ENCODE measurements at regions not wholly inside any gene's neighbourhood (a gene's known extent, or its start where the extent isn't known, plus 50 kb on each side); places are given as distances from the start of the nearest gene placed in this dataset.
"Not testable (repeated sequence)": the region's sequence is repeated elsewhere in the genome, so short reads cannot be mapped to it uniquely, and the experiment has no call there.

DNA sequence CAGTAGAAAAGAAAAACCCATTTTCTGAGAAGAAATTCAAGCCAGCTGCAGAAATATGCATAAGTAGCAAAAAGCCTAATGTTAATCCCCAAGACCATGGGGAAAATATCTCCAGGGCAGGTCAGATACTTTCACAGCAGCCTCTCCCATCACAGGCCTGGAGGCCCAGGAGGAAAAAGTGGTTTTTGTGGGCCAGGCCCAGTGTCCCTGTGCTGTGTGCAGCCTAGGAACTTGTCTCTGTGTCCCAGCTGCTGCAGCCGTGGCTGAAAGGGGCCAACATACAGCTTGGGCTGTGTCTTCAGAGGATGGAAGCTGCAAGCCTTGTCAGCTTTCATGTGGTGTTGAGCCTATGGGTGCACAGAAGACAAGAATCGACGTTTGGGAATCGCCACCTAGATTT, 581.0 kb downstream of the C4orf33 start:
- no peak for DNase-seq (ENCODE audit: low read depth in 2 of 2)

- no peak for DNase-seq (ENCODE audit: low read depth in 2 of 2)
Measured at GRCh38 chr4:129682586-129682985, 586.6 kb downstream of the C4orf33 start.

- DNase-seq (ENCODE audit: low read depth in 2 of 2): no peak
Measured at GRCh38 chr4:129707949-129708348, 612.0 kb downstream of the C4orf33 start.

DNA sequence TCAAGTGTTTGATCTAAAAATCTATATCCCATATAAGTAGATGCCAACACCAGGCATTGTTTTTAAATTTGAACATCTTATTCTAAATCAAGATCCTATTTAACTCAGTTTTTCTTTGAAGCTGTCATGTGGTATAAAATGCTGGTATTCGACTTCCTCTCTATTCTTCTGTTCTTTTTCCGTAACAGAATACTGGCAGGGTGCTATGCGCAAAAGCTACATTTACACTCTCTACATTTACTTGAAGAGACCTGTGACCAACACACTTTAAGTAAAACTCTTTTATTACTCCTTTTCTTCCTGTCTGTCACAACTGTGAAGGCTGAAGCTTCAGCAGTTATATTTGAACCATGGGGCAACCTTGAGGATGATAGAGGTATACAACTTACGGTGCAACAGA, 612.8 kb downstream of the C4orf33 start:
- DNase-seq (ENCODE audit: low read depth in 2 of 2): no peak

GRCh38 chr4:129738175-129738574, 642.2 kb downstream of the C4orf33 start:
- no peak for DNase-seq (ENCODE audit: low read depth in 2 of 2)

DNA sequence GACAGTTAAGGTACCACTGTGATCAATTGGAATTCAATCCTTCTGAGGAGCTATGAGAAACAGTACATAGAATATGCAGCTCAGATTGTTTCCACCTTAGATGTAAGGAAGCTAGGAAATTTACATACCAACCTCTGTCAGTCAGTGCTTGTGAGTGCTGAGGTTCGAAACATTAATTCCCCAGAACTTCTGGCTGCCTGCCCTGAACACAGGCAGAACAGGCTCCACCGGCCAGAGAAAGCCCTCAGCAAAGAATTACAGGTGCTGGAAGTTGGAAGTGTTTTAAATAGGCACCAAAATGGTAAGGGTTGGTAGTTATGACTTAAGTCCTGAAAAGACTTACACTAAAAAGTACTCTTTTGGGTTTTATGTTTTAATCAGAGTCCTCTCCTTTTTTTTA, 651.8 kb downstream of the C4orf33 start:
- no peak for DNase-seq (ENCODE audit: low read depth in 2 of 2)

DNA sequence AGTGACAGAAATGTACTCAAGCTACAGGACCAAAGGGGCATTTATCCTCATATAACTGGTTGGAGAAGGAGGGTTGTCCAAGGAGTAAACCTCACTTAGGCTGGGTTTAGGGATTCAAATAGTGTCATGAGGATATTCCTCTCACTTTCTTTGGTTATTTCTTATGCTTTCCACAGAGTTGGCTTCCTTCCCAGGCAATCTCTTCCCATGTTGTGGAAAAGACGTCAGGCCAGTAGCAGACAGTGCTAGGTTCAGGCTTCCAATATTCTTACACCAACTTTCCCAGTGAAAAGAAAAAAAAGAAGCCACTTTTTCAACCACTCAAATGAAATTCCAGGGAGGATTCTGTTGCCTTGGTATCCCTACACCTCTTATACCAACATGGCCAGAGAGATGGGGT, 653.0 kb downstream of the C4orf33 start:
- no peak for DNase-seq (ENCODE audit: low read depth in 2 of 2)

GRCh38 chr4:129751646-129752045, 655.7 kb downstream of the C4orf33 start:
- DNase-seq (ENCODE audit: low read depth in 2 of 2): no peak

GRCh38 chr4:129783596-129783995, 687.6 kb downstream of the C4orf33 start:
- no peak for DNase-seq (ENCODE audit: low read depth in 2 of 2)

- DNase-seq (ENCODE audit: low read depth in 2 of 2): no peak
Measured at GRCh38 chr4:129788486-129788885, 692.5 kb downstream of the C4orf33 start.

- DNase-seq (ENCODE audit: low read depth in 2 of 2): no peak
Measured at GRCh38 chr4:129804461-129804981, 708.6 kb downstream of the C4orf33 start.

- DNase-seq (ENCODE audit: low read depth in 2 of 2): no peak
Measured at GRCh38 chr4:129806986-129807385, 711.0 kb downstream of the C4orf33 start.

DNA sequence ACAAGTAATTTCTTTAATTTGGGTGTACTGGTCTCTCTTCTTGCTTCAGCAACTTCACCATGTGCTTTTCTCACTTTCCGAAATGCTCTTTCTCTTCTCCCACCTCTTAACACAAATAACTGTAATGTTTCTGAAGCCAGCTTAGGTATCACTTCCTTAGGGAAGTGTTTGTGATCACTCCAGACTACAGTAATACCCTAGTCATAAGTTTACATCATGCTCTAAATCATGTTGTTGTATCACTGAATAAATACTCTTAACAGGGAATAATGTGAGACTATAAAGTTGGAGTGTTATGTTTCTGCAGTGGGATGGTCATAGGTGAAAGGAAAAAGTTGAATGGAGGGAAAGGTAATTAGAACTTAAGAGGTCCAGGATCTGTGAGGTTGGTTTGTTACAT, 712.3 kb downstream of the C4orf33 start:
- DNase-seq (ENCODE audit: low read depth in 2 of 2): no peak

DNA sequence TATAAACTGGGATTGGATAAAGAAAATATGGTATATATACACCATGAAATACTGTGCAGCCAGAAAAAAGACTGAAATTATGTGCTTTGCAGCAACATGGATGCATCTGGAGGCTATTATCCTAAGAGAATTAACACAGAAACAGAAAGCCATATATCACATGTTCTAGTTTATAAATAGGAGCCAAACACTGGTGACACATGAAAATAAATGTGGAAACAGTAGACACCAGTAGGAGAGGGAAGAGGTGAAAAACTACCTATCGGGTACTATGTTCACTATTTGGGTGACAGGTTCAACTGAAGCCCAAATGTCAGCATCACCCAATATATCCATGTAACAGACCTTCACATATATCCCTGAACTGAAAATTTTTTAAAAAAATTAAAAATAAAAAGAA, 725.1 kb downstream of the C4orf33 start:
- DNase-seq (ENCODE audit: low read depth in 2 of 2): no peak

DNA sequence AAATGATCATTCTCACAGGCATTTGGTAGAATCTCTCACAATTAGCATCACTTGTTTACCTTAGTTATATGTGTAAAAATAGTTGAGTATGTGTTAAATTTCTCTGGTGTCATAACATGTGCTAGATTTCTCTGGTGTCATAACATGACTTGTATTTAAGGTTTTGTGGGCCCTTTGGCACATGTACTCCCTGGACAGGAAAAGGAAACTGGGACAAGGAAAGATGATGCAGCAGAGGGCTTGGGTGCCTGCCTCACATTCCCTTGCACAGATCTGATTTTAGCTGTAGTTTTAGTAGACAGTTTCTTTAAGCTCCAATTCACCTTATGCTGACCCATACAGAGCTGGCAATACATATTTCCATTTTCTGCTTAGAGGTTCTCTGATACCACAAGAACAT, 726.0 kb downstream of the C4orf33 start:
- DNase-seq (ENCODE audit: low read depth in 2 of 2): no peak

DNA sequence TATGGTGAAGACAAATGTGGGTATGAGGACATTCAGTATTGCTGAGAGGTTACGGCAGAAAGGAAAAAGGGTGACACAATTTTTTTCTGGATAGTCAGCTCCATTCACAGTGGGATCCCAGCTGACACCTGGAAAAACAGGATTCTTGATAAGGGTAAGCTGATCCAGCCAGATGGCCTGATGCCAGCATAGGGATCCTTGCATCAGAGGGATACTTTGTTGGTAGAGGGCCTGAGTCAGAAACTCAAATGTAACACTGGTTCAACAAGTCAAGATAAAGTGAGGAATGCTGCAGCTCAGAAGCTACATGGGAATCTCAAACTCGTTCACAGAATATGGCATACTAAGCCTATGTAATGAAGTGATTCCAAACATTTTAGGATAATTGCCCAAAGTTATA, 726.7 kb downstream of the C4orf33 start:
- no peak for DNase-seq (ENCODE audit: low read depth in 2 of 2)

DNA sequence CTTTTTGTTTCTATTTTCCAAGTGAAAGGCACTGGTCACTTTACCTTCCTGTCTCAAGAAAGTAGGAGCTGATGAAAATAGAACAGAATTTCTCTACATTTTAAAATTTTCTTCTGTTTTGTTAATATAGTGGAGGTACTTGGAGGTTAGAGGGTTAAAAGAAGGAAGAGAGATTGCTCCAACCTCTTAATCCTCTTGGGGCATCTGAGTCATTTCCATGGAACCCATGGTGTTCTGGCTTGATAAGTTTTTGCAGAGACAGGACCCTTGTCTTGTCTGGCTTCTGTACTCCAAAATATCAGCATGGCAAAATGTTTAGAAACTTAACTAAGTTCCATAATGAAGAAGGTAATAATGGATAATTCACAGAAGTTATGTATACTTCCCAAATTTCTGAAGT, 727.2 kb downstream of the C4orf33 start:
- no peak for DNase-seq (ENCODE audit: low read depth in 2 of 2)

DNA sequence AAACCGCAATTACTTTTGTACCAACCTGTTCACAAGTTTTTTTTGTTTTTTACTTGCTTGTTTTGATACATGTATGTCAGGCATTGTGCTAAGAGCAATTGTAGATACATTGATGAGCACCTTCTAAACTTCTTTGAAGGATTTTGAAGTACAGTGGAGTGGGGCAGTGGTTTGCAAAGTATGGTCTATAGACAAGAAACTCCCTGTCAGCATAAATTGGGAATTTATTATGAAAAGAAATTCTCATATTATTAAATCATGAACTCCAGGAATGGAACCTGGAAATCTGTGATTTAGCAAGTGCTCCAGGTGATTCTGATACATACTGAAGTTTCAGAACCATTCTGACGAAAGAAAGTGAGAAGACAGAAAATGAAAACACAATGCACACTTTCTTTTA, 733.4 kb downstream of the C4orf33 start:
- DNase-seq (ENCODE audit: low read depth in 2 of 2): no peak

DNA sequence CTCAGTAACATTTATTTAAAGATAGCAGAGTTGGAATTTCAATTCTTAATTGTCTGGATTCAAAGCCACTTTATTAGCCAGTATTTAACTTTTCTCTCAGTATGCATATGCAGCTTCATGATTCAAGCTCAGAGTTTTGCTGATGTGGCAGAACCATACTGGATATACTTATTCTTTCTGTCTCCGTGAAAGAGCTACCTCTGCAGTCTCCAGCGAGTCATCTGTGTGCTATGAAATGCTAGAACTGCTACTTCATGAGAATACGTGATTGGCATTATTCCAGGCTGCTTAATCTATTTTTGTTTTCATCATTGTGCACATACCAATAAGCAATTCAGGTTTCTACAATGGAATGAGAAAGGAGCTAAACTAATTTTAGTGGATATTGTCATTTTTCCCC, 743.7 kb downstream of the C4orf33 start:
- DNase-seq (ENCODE audit: low read depth in 2 of 2): no peak

DNA sequence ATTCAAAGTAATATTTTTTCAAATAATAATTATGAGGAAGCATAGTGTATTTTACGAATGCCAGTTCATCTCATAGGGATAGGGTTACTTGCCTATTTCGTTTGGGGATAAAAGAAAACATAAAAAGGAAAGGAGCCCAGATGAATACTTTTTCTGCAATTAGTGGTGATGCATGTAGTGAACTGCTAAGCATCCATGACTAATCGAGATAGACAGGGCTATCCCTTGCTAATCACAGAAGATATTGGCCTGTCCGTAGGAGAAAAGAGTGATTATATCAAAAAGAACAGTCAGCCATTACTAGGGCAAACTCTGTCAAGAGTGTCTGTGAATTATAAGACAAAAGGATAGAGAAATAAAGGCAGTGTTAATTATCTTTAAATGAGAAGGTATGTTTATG, 746.1 kb downstream of the C4orf33 start:
- DNase-seq (ENCODE audit: low read depth in 2 of 2): no peak

DNA sequence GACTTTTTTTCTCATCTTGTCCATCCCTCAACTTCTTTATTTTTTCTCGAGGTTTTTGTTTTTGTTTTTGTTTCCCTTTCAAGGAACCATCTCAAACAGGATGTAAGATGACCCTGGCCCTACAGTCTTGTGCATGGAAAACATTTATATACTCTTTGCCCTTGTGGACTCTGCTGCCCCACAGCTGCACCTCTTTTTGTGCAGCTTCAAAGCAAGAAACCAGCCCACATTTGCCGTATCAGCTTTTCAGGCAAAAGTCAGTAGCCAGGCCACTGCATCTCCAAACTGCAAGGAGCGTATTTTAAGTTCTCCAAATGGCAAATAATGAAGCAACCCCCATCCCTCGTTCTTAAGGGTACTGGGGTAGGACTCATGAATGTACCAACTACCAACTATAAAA, 756.5 kb downstream of the C4orf33 start:
- no peak for DNase-seq (ENCODE audit: low read depth in 2 of 2)

GRCh38 chr4:129853685-129854467, 757.9 kb downstream of the C4orf33 start:
- DNase-seq (ENCODE audit: low read depth in 2 of 2): not testable (repeated sequence)

GRCh38 chr4:129862461-129862860, 766.5 kb downstream of the C4orf33 start:
- DNase-seq (ENCODE audit: low read depth in 2 of 2): no peak

DNA sequence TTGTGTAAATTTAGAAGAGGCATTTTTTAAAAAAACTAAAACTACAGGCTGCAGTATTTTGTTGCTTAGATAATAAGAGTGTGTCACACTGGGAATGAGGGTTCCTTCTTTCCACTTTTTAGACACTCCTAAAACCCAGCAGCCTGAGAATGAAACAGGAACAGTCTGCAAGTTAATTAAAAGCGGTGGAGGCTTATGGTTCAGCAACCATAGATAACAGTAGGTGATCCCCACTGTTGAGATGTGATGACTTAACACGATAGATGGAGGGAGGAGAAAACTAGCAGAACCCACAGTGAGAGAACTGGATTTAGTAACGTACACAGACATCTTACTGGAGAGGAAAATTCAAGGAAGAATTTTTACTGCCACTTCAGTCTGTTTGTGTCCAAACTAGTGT, 767.3 kb downstream of the C4orf33 start:
- DNase-seq (ENCODE audit: low read depth in 2 of 2): no peak

All from stimulated activated CD8-positive, alpha-beta memory T cell treated with anti-CD3 and anti-CD28 coated beads, Interleukin-15, amount 100 ng/mL, for 48 hours (primary cell).